HG03196 (cell line): ENCODE measurements at regions not wholly inside any gene's neighbourhood (a gene's known extent, or its start where the extent isn't known, plus 50 kb on each side); places are given as distances from the start of the nearest gene placed in this dataset.

ENCODE experiments used
- ATAC-seq: cut with Tn5 transposase; IDR thresholded peaks from one replicate; pipeline ENCODE4 v1.9.1; 2021; ENCODE audit not compliant: unreplicated experiment

DNA sequence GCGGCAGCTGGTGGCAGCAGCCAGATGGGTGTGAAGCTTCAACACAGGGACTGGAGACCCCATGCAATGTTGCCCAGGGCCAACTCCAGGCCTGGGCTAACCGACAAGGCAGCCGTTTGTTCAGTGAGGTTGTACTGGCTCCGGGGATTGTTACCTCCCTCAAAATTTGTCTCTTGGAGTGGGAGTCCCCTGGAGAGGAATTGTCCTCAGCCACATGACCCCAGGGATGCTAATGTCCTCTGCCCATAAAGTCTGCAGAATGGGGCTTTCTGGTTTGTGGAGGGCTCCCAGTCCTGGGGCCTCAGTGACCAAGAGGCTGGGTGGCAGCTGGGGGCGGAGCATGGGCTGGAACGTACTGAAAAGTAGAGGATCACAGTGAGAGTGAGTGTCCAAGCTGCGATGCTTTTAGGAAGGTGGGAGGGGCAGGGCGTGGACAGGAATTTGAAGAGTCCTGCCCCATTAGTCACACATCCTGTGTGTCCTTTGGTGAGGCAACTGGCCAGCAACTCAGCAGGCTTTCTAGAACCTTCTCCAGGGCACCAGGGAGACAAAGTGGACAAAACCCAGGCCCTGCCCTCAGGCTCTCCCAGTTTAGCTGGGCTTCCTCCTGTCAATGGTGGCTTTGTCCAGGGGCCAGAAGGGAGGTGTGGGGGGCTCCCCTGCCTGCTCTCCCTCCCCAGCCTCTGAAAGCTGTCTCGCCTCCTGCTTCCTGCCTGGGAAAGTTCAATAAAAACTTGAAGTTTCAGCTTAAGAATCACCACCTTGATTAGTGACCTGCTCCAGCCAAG lies 114.0 kb downstream of the NSG2 start:
- ATAC-seq = no peak

DNA sequence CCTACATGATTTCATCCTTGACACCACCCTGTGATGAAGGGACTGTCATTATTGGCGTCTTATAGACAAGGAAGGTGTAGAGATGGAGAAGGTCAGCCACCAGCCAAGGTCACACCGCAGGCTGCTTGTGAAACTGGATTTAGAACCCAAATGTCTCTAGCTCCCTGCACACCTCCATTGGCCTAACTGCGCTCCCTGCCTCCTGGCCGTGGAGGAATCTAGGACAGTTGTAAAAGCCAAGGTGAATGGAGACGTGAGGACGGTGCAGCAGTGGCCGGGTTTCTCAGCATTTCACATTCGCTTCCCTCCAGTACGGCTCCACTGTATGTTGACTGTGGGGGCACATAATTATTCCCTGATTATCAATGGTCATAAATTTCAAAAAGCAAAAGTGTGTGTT lies 119.9 kb downstream of the NSG2 start:
- ATAC-seq = no peak

DNA sequence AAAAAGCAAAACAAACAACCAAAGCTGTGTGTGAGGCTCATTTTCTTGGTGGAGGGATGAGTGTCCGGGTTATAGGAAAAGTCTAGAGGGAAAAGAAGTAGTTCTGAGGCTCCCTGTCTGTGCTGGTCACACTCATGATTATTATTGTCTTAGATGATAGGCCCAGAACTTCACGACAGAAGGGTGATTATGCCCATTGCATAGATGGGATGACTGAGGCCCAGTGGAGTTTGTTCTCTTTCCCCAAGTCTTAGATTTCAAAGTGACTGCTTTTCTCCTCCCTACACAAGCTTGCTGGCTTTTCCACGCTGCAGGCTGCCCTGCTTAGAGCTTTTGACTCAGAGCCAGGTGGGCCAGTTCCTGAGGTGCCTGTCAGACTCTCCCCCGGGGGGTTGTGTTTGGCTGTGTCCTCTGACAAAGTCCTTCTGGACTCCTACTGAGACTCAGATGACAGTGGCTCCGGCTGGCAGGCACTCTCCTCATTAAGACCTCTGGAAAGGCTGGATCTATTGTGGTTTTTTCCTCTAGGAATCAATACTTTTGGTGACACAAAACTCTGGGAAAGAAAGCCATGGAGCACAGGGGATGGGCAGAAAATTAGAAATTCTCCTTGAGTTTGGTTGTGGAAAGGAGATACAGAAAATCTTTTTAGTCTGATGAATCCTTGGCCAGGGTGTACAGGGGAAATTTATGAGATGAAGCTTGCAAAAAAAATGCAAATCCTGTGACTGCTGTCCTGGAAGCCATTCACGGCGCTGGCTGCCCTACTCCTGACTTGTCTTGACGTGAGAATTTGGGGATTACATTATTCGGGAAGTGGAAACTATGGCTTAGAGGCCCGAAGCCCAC lies 120.9 kb downstream of the NSG2 start:
- ATAC-seq = no peak

DNA sequence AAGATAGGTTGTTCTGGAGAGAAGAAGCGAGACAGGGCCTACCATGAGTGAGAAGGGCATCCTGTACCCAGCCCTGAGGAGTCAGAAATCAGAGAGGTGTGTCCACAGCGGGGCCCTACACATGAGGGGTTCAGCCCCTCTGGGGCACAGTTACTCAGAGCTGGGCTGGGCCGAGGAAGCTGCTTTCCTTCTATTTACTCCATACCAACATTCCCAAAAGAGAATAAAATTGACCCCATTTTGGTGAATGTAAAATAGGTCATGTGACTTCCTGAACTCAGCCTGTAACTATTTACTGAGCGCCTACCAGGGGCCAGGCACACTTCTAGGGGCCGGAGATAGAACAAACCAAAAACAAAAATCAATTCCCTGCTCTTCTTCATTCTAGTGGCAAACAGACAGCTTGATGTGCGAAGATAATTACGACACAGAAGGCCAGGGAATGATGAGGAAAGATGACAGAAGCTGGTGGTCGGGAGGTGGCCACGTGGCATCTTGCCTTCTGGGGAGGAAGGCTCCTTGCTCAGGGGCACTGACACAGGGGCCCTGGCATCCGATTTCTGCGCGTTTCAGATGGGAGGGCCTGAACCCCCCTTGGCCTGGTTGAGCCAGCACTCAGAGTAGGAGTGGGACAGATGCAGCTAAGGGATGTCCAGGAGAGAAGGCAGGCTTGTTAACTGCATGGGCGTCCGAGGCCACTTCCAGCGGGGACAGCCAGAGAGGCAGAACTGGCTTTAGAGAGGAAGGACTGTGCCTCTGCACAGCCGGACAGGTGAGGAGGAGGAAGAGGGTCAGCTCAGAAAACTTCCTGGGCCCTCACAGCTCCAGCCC lies 121.8 kb downstream of the NSG2 start:
- ATAC-seq = no peak

DNA sequence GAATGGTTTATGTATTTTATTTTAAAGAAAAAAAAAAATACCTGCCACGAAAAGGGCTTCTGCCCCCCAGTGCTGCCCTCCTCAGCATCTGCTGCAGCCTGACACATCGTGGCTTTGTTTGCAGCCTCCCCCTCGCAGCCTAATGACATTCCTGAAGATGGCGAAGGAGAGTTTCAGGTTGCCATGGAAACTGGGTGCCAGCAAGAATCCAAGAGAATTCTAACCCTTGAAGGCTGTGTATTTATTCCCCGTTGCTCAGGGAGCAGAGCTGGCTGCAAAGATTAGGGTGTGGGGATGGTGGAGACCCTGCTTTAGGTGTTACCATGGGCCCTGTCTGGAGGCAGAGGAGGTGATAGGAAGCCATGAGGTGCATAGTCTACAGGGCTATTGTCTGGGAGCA lies 126.6 kb downstream of the NSG2 start:
- no peak for ATAC-seq

DNA sequence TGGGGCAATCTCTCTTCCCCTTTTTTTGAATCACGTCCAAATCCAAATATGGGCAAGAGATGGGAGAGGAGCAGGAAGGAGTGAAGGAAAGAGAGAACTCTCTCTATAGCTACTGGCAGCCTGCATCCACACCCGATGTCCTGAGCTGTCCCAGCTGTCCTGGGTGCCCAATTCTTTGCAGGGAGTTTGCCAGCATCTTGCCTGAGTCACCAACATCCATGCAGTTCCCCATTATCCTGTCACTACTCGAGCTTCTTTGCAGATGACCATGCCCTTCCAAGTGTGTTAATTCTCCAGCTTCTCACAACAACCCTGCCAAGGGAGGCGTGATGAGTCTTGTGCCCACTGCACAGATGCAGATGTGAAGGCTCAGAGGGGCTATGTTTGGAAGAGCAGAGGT lies 127.1 kb downstream of the NSG2 start:
- ATAC-seq = no peak

DNA sequence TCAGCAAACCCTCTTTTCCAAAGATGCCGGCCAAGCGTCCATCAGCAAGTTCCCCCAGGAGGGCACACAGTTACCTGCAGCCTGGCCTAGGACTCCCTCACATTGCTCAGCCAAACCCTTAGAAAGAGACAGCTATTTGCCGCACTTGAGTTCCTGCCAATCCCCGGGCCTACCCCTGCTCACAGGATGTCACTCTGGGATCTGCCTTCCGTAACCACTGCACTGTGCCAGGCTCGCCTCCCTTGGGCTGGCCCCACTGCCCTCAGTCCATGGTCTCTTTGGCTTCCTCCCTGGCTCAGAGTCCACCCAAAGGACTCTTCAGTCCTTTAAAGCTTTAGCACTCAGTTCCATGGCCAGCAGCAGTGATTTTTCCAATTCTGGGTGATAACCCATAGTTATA lies 128.3 kb downstream of the NSG2 start:
- ATAC-seq = no peak

DNA sequence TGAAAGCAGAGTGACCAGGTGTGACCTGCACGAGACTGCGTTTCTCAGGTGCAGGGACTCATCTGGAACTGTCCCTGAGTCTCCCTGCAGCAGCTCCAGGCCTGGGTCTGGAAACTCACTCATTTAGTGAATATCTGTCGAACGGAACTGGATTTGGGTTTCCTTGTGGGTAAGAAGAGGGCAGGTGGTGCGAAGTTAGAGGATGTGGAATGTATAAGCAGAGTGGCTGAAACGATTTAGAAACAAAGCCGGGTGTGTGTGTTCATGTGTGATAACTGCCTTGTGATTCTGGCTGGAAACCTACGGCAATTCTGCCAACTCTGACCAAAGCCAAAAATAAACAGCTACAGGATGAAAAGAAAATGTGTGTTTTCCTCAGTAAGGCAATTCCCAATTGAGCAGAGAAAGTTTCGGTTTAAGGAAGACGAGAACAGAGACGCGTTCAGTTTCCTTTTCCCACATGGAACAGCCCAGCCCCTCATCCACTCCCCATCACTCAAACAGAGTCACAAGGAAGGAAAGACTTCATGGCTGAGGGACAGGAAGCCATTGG lies 130.3 kb downstream of the NSG2 start:
- ATAC-seq = no peak

DNA sequence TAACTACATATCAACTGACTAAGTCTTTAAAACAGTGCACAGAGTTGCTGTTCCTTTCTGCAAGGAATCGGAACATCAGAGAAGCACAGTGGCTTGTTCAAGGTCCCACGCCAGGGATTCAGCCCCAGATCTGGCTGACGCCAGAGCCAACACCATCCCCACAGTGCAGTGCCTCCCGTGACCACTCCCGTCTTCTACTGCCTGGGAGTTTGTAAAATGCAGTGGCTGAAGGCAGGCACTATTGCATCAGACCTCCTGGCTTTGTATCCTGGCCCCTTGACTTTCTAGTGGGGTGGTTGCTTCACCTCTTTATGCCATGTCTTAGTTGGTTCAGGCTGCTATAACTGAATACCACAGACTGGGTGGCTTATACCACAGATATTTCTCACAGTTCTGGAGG lies 131.0 kb downstream of the NSG2 start:
- ATAC-seq = no peak

DNA sequence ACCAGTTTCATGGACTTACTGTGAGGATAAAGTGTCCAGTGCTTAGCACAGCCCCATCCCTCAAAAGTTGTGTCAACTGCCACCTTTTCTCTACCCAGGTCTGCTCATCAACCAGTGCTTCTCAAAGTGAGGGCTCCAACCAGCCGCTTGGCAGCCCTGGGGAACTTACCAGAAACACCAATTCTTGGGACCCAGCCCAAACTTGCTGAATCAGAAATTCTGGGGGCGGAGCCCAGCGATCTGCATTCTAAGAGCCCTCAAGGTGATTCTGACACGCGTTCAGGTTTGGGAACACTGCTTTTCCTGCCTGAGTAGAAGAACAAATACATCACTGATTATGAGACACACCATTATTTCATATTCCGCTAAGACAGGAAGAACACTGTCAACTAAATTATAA lies 132.0 kb downstream of the NSG2 start:
- no peak for ATAC-seq

DNA sequence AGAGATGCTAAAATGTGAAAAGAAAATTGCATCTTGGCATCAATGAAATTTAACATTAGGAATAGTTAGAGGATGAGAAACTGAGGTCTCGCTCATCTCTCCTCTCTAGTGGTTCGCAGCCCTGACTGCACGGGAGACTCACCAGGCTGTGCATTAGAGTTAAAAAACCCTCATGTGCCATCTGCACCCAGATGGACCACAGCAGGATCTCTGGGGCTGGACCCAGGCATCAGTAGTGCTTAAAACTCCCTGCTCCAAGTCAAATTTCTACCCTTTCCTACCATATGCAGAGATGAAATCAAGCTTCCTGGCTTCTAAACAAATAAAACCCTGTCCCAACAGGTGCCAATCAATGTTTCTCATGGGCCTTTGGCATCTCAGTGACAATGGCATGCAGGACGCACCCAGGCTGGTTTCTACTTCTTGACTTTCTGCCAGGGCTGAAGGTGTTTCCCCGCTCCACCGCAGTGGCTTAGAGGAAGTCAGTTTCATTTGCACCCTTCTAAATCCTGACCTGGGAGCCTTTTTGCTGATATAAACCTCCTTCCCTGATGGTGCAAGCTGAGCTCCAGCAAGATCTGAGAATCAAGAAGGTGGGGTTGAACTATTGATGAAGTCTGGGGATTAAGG lies 132.6 kb downstream of the NSG2 start:
- no peak for ATAC-seq

DNA sequence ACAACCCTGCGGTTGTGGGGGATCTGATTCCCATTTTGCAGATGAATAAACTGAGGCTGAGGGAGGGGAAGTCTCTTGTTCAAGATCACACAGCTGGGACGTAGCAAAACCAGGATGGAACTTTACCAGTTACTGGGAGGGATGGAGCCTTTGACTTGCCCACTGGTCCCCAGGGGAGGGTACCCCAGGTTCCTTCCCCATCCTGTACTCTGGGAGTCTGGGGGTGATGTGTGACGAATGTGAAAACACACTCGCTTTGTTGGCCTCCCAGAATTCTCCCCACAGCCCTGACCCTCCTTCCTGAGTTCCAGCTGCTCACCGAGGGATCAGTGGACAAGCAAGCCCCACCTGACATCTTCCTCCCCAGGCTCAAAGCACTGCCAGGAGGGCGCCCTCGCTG lies 135.1 kb downstream of the NSG2 start:
- ATAC-seq = no peak

DNA sequence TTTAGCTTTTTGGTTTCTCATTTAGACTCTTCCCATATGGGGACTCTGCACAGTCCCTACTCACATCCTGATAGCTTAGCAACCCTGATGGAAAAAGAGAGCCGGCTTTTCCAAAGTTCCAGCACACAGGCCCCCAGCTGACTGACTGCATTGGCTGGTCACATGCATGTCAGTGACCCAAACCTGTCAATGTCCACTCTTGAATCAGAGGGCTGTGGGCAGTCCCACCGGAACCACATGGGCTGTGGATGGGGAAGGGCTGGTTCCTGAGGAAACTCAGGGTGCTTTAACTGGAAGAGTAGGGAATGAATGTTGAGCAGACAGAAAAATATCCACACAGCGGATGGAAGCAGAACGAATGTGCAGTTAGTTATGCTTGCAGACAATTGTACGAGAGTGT lies 136.6 kb downstream of the NSG2 start:
- ATAC-seq = no peak

DNA sequence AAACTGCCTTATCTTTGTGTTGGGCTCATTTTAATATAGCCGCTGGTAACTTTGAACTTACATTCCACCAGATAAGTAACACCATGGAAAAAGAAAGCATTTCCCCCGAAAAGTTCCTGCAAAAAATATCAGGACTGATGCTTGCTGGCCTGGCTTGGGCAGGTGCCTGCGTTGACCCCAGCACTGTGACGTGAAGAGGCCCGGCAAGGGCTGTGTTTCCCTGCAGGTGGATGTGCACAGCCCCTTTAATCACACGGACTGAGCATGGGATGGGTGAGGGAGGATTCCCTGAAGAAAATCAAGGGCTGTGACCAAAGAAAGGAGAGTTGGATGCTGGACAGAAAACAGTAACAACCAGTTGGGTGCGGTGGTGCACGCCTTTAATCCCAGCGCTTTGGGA lies 138.2 kb downstream of the NSG2 start:
- ATAC-seq = no peak

DNA sequence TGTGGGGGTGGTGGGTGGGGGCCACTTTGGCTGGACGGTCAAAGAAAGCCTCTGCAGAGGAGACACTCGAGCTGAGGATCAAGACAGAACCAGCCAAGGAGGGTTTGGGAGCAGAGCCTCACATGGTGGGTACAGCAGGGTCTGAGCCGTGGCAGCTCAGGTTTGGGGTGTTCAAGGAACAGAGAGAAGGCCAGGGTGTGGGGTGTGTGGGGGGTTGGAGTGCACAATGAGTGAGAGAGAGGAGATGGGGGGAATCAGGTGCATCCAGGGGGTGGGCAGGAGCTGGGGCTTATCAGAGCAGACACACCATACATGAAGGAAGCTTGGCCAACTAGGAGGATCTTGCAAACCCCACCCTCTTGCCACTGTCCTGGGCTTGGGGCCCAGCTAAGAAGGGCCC lies 140.0 kb downstream of the NSG2 start:
- no peak for ATAC-seq

DNA sequence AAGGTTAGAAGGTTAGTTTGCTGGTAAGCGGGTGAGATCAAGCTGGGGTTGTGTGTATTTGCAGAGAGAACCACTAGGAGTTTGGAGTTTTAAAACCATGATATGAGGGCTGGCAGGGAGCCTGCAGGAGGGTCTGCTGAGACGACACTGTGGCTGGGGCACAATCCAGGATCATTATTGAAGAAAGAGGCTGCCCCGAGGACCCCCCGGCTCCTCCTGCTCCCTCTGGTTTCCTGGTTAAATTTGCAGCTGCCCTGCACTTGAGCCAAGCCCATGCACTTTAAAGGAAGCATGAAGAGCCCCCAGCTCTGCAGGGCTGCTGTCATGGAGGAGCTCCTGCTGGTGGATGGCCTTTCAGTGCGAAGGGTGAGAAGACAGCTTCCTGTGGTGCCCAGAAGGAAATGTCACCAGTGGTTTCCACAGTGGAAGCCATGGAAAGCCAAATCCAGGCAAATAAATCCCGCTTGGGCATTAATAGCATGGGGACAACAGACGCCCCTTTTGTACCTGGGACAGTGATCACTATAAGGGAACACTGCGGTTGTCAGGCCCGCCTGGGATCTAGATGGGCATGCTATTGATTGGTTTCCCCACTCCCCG lies 140.7 kb downstream of the NSG2 start:
- no peak for ATAC-seq

DNA sequence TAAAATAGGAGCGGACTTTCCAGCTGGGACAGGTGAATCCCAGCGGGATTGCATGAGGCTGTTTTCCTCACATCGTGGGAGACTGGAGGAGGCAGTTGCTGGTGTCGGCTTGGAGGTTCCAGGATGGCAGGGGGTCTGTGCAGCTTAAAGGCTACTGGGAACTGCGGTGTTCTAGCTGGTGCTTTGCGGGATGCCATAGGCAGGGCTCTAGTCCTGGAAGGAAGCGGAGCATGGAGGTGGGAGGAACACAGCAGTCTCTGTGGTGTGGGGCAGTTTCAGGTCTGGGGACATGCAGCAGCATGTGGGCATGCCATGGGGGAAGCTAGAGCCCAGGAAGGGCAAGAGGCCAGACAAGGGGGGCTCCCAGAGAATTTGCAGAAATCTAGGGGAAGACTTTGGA lies 141.5 kb downstream of the NSG2 start:
- no peak for ATAC-seq

DNA sequence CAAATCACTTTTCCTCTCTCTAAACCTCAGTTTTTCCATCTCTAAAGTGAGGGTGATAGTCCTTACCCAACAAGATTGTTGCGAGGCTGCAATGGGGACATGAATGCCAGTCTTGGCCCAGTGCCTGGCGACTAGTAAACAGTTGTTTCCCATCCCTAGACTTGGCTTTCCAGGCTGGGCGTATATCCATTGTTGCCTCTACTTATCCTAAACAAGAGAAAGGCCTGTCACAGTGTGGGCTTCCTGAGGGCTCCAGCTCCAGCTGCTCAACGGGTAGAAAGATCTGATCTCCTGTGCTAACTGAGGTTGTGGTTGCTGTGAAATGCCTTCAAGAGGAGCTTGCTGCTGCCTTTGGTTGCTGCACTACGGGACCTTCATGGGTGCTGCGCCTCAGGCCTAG lies 142.0 kb downstream of the NSG2 start:
- ATAC-seq = no peak

DNA sequence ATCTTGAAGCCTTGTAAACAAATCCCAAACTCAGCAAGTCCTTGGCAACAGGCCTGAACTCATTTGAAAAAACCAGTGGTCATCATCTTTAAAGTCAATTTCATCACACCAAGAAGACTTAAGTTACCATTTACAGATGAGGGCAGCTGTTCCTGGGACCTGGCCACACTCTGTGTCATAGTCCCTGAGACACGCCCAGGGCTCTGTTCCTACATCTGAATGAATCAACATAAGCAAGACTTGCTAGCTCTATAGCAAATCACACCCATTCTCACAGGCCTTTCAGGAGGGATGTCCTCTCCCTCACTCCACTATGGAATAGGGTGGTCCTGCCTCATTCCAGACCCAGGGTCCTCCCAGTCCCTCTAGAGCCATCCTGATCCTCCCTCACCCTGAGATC lies 142.8 kb downstream of the NSG2 start:
- ATAC-seq = no peak
